Activated naive CD4-positive, alpha-beta T cell treated with anti-CD3 and anti-CD28 coated beads, Interleukin-2, amount 50 U/mL, for 72 hours (primary cell): ENCODE measurements at regions not wholly inside any gene's neighbourhood (a gene's known extent, or its start where the extent isn't known, plus 50 kb on each side); places are given as distances from the start of the nearest gene placed in this dataset.
"Not testable (repeated sequence)": the region's sequence is repeated elsewhere in the genome, so short reads cannot be mapped to it uniquely, and the experiment has no call there.

Experiments
- ATAC-seq, 2 donors: fragments of 150-1000 bp; cut with Tn5 transposase; 2 replicates each; pipeline ENCODE4 v1.10.0; 2021; ENCODE audit warnings: mild to moderate bottlenecking in 2 of 2, moderate library complexity in 2 of 2
- DNase-seq, 2 donors: peaks; one replicate each; pipeline ENCODE4 v3.0.0; 2021 to 2022; ENCODE audit warnings: low spot score in 2 of 2
- H3K27ac Mint-ChIP-seq, 2 donors: one replicate each; pipeline ENCODE4 v1.8.0; 2022; ENCODE audit warnings: mild to moderate bottlenecking in 2 of 2, mixed read lengths in 2 of 2
- H3K36me3 Mint-ChIP-seq, 2 donors: one replicate each; pipeline ENCODE4 v1.8.0; 2022; ENCODE audit warnings: mixed read lengths in 2 of 2
- H3K9me3 Mint-ChIP-seq, 2 donors: one replicate each; pipeline ENCODE4 v1.8.0; 2022; ENCODE audit warnings: mixed read lengths in 2 of 2

DNA sequence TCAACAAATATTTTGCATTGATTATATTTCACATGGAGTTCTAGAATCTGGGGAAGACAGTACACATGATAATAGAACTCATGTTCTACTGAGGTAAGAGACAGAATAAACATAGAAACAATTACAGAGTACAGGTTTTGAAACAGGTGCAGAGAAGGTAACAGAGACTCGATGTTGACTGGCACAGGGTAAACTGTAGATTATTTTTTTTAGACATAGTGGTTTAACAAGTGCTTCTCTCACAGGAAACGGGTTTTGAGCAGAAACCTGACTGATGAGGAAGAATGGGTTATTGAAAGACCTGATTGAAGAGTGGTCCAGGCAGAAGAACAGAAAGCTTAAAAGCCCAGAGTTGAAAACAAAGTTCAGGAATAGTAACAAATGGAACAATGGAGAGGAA lies 1002.5 kb upstream of the FAM98A start:
- Mint-ChIP-seq H3K36me3 (no peaks in the 10 kb centered on the region), H3K9me3 (peaks cover 0 to 7% of the 10 kb centered on the region in 2 donors), H3K27ac (no peak overlapping the region)
- ATAC-seq (no peak), DNase-seq (no peak)

DNA sequence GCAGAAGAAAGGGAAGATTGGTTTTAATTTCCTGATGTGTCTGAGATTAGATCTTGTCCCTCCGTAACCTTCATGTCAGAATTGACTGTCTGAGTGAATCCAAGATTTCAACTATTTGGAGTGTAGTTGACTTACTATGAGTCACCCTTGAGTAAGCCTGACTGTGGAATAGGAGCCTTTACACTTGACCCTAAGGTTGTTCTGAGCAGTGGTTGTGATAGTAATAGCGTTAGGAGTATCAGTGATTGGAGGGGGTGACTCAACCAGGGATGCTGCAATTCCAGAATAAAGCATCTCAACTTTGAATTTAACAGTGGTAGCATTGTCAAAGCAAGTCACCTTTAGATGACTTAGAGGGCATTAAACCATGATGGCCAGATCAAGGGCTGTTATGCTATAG lies 979.5 kb upstream of the FAM98A start:
- Mint-ChIP-seq H3K9me3 (peaks cover 8 to 17% of the 10 kb centered on the region in 2 donors), H3K36me3 (no peaks in the 10 kb centered on the region), H3K27ac (no peak overlapping the region)
- no peak for ATAC-seq
- DNase-seq: no peak

DNA sequence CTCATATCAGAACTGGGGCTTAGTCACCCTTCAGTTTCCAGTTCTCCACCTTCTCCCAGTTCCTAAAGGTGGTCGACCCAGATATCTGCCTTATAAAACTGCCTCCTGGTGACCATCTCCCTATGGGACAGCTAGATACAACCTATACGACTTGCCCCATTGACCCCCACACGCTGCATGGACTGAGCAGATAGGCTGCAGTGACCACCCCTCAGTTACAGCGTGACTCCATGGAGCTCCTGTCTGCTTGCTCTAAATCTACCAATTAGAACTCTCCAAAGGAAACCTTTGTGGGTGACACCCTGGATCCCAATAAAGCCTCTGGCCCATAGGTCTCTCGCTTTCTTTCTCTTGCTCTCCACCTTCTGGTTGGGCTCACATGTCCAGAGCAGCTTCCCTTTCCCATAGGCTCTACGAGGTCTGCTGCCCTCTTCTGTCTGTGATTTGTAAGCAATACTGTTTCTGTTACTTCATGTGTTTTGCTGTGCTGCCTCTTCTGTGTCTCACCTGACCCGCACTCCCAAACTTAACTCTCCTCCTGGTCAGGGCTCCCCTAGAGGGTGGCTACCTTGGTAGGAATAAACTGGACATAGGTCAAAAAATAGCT lies 971.3 kb upstream of the FAM98A start:
- no peak for DNase-seq
- Mint-ChIP-seq H3K27ac (no peak overlapping the region), H3K9me3 (peaks cover 13 to 15% of the 10 kb centered on the region in 2 donors), H3K36me3 (no peaks in the 10 kb centered on the region)
- no peak for ATAC-seq

DNA sequence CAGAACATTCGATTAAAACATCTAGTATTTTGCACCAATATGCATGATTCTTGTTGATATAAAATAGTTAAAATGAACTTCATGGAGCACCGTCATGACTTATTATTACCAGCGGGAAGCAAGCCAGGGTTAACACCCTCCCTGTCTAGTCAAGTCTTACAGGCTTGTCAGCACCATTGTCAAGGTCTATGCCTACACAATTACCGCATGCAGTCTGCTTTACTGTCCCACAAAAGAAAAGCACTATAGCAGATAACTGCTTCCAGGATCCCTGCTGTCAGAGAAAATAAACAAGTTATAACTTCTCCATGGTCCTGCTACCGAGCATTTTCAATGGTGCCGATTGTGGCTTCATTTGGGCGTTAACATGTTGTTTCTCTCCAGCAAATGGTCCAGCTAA lies 968.0 kb upstream of the FAM98A start:
- H3K36me3 Mint-ChIP-seq: no peaks in the 10 kb centered on the region
- no peak for ATAC-seq
- peaks cover 15 to 17% of the 10 kb centered on the region in 2 donors for H3K9me3 Mint-ChIP-seq
- no peak for DNase-seq
- no peak overlapping the region for H3K27ac Mint-ChIP-seq

DNA sequence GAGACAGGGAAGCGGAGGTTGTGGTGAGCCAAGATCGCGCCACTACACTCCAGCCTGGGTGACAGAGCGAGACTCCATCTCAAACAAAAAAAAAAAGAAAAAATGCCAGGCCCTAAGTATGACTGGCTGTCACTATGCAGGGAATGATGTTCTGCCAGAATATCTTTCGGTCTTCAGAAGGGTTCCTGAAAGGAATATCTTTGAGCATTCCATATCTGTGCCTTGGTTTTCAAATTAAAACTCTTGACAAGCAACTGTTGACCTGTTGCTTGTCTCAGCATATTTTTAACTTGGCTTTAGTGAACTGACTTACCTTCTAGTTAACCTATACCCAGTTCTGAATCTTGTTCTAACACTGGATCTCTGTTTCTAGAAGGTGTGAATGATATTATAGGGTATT lies 953.2 kb upstream of the FAM98A start:
- Mint-ChIP-seq H3K27ac (no peak overlapping the region), H3K9me3 (peaks cover 0 to 10% of the 10 kb centered on the region in 2 donors), H3K36me3 (no peaks in the 10 kb centered on the region)
- ATAC-seq: no peak
- DNase-seq: no peak

GRCh38 chr2:34549710-34550345 lies 950.7 kb upstream of the FAM98A start:
- Mint-ChIP-seq H3K9me3 (peaks cover 15 to 23% of the 10 kb centered on the region in 2 donors), H3K36me3 (peaks cover 0 to 2% of the 10 kb centered on the region in 2 donors), H3K27ac (no peak overlapping the region)
- ATAC-seq (no peak), DNase-seq (no peak)

DNA sequence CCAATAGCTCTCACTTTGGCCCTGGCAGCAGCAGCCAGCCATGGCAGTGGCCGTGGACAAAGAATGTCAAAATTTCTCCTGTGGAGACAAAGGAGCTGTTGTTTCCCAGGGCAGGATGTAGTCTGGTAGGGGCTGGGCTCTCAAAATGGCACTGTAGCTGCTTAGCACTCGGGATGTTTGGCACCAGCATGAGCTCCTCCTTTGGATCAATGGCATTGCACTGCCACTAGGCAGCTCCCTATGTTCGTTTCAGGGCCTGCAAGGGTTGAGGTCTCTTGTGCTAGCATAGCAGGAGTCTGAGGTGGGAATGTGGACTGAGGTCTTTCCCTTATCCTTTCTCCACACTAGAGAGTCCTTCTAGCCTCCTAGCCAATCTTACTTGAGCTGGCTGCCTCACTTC lies 948.8 kb upstream of the FAM98A start:
- Mint-ChIP-seq H3K27ac (no peak overlapping the region), H3K9me3 (peaks cover 23 to 26% of the 10 kb centered on the region in 2 donors), H3K36me3 (peaks cover 0 to 6% of the 10 kb centered on the region in 2 donors)
- ATAC-seq (no peak), DNase-seq (no peak)

- H3K9me3 Mint-ChIP-seq: peaks cover 26 to 28% of the 10 kb centered on the region in 2 donors
- peaks cover 0 to 11% of the 10 kb centered on the region in 2 donors for H3K36me3 Mint-ChIP-seq
- H3K27ac Mint-ChIP-seq: no peak overlapping the region
Observed at GRCh38 chr2:34547340-34547739, 948.2 kb upstream of the FAM98A start.

GRCh38 chr2:34545486-34546136 lies 946.5 kb upstream of the FAM98A start:
- Mint-ChIP-seq H3K9me3 (peaks cover 31 to 32% of the 10 kb centered on the region in 2 donors), H3K36me3 (peaks cover 0 to 11% of the 10 kb centered on the region in 2 donors), H3K27ac (no peak overlapping the region)
- DNase-seq: no peak
- ATAC-seq: no peak

More at GRCh38 chr2:34547340-34547739, 948.2 kb upstream of the FAM98A start:
- DNase-seq (no peak), ATAC-seq (no peak)

DNA sequence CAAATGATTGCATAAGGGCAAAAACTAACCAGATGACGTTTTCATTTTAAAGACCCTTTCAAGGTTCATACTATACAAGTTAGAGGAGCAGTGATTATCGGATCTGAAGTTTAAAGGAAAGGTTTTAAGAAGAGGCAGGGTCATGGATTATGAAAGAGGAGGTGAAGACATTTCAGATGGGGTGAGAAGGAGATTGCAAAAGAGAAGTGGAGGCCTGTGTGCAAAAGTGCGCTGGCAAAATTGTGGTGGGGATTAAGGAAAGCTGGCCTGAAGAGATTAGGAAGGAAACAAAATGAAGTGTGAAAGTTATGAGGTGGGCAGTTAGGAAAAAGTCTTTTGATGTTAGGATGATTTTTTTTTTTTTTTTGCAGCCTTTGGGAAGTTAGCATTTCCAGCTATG lies 935.7 kb upstream of the FAM98A start:
- Mint-ChIP-seq H3K36me3 (no peaks in the 10 kb centered on the region), H3K9me3 (peaks cover 13 to 23% of the 10 kb centered on the region in 2 donors), H3K27ac (no peak overlapping the region)
- no peak for ATAC-seq
- no peak for DNase-seq

GRCh38 chr2:34534341-34534740 lies 935.2 kb upstream of the FAM98A start:
- ATAC-seq (no peak), DNase-seq (no peak)
- H3K27ac Mint-ChIP-seq: no peak overlapping the region
- no peaks in the 10 kb centered on the region for H3K36me3 Mint-ChIP-seq
- H3K9me3 Mint-ChIP-seq: peaks cover 13 to 18% of the 10 kb centered on the region in 2 donors

- ATAC-seq: no peak
- no peaks in the 10 kb centered on the region for H3K36me3 Mint-ChIP-seq
Observed at GRCh38 chr2:34533585-34534183, 934.6 kb upstream of the FAM98A start.

GRCh38 chr2:34529965-34530364 lies 930.9 kb upstream of the FAM98A start:
- H3K9me3 Mint-ChIP-seq: no peaks in the 10 kb centered on the region
- DNase-seq: no peak
- ATAC-seq: no peak
- no peak overlapping the region for H3K27ac Mint-ChIP-seq
- H3K36me3 Mint-ChIP-seq: no peaks in the 10 kb centered on the region

More at GRCh38 chr2:34533585-34534183, 934.6 kb upstream of the FAM98A start:
- DNase-seq: no peak
- H3K27ac Mint-ChIP-seq: no peak overlapping the region
- H3K9me3 Mint-ChIP-seq: peaks cover 7 to 12% of the 10 kb centered on the region in 2 donors

GRCh38 chr2:34523958-34524514 lies 924.9 kb upstream of the FAM98A start:
- ATAC-seq: no peak
- Mint-ChIP-seq H3K36me3 (no peaks in the 10 kb centered on the region), H3K27ac (no peak overlapping the region), H3K9me3 (no peaks in the 10 kb centered on the region)
- DNase-seq: no peak

GRCh38 chr2:34519659-34520058 lies 920.6 kb upstream of the FAM98A start:
- ATAC-seq (no peak), DNase-seq (no peak)
- Mint-ChIP-seq H3K9me3 (peaks cover 3 to 11% of the 10 kb centered on the region in 2 donors), H3K27ac (no peak overlapping the region), H3K36me3 (peaks cover 0 to 4% of the 10 kb centered on the region in 2 donors)

DNA sequence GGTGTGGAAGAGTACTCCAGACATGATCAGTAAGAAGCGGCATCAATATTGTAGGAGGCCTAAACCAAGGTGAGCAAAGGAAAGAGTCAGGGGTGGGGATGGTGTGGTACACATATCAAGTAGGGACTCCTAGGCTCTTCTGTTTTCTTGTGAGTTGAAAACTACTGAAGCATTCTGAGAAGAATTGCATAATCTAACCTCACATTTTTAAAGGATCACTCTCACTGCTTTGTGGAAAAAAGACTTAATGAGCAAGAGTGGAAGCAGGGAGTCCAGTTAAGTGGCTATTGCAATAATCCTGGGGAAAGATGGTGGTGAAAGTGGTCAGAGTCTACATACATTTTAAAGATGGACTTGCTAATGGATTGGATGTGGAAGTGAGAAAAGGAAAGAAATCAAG lies 899.5 kb upstream of the FAM98A start:
- no peak for ATAC-seq
- no peak overlapping the region for H3K27ac Mint-ChIP-seq
- no peak for DNase-seq
- no peaks in the 10 kb centered on the region for H3K36me3 Mint-ChIP-seq
- peaks cover 10 to 33% of the 10 kb centered on the region in 2 donors for H3K9me3 Mint-ChIP-seq

DNA sequence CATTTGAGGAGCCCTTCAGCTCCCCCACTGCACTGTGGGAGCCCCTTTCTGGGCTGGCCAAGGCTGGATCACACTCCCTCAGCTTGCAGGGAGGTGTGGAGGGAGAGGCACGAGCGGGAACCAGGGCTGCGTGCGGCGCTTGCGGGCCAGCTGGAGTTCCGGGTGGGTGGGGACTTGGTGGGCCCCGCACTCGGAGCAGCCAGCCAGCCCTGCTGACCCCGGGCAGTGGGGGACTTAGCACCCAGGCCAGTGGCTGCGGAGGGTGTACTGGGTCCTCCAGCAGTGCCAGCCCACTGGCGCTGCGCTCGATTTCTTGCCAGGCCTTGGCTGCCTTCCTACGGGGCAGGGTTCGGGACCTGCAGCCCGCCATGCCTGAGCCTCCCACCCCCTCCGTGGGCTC lies 895.1 kb upstream of the FAM98A start:
- H3K36me3 Mint-ChIP-seq, ATAC-seq, DNase-seq, H3K27ac Mint-ChIP-seq: not testable (repeated sequence)
- H3K9me3 Mint-ChIP-seq: peaks cover 3 to 19% of the 10 kb centered on the region in 2 donors
